OCI-LY1 (cell line): ENCODE measurements at regions not wholly inside any gene's neighbourhood (a gene's known extent, or its start where the extent isn't known, plus 50 kb on each side); places are given as distances from the start of the nearest gene placed in this dataset.

Source experiments
- CTCF ChIP-seq: fragments of 200-600 bp; sonication (generic), shearing (Covaris generic); IDR thresholded peaks from 2 replicates; pipeline ENCODE4 v1.5.1; 2017; ENCODE audit warnings: mild to moderate bottlenecking, antibody characterized with exemption, low read length, moderate library complexity, mixed read lengths
- EZH2 ChIP-seq: fragments of 200-600 bp; sonication (generic), shearing (Covaris generic); IDR thresholded peaks from 2 replicates; pipeline ENCODE4 v1.8.0; 2017; ENCODE audit warnings: borderline replicate concordance, mixed run types, mild to moderate bottlenecking, antibody characterized with exemption, low read length, moderate library complexity, mixed read lengths

DNA sequence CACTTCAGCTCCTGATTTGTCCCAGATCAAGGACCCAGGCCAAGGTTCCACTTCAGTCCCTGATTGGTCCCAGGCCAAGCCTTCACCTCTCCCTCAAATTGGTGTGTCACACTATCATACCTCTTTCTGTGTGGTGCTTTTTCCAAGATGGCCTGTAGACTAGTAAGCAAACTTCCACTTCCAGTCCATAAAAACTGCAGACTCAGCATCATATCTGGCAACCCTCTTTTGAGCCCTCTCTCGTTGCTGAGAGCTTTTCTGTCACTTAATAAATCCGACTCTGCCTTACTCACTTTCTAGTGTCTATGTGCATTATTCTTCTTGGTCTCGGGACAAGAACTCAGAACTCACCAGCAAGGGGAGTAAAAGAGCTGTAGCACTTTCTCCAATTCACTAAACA is 1395.1 kb downstream of the LRFN5 start:
- TF ChIP-seq CTCF, result no peak
- TF ChIP-seq EZH2, result no peak
